NCI-H774 (cell line): ENCODE measurements at regions not wholly inside any gene's neighbourhood (a gene's known extent, or its start where the extent isn't known, plus 50 kb on each side); places are given as distances from the start of the nearest gene placed in this dataset.

Source experiments
- DNase-seq: peaks from one replicate; lab custom pipeline; 2025; lab: John Stamatoyannopoulos, UW

GRCh38 chr2:195051401-195051800 is 605.6 kb upstream of the SLC39A10 start:
- DNase-seq, result no peak

DNA sequence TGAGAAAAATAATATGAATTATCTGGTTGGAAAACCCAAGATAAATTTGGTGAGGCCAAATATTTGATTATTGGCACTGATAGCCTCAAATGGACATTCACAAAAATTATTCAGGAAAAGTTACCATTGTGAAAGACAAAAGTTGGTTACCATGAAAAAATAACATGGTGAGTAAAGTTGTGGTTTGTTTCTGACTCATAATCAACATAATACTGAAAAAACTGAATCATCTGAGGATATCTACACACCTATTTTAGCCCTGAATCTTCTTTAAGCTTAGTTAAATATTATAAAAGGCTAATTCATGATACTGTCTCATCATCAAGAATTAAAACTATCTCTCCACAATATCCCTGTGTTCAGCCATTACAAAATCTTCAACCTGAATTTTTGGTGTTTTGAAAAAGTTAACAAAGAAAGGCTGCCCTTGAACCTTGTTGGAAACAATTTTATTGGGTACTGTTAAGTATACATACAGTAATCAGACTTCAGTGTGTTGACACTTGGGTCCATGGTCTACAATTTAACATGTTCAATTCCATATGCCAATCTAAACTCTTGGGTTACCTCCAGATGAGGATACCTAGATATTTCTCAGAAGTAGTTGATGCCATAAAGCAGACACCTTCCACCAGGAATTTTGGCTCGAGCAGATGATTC is 607.5 kb upstream of the SLC39A10 start:
- no peak for DNase-seq

- DNase-seq, result no peak
Observed at GRCh38 chr2:195047955-195048354, 609.1 kb upstream of the SLC39A10 start.

DNA sequence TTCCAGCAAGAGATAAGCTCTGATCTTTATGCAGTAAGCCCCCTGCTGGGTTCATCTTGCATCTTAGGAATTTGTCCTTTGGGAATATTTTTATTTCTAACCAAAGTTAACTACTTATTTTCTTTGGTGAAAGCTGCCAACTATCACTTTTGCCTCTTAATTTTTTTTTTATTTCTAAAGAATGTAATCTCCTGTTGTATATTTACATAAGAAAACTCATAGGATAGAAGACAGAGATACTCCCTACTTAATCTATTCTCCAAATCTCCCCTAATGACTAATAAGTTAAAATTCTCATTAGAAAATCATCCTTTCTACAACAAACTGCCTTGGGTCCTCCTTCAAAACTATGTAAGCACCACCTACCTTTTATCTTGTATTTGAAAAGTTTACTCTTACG is 612.2 kb upstream of the SLC39A10 start:
- DNase-seq, result no peak

DNA sequence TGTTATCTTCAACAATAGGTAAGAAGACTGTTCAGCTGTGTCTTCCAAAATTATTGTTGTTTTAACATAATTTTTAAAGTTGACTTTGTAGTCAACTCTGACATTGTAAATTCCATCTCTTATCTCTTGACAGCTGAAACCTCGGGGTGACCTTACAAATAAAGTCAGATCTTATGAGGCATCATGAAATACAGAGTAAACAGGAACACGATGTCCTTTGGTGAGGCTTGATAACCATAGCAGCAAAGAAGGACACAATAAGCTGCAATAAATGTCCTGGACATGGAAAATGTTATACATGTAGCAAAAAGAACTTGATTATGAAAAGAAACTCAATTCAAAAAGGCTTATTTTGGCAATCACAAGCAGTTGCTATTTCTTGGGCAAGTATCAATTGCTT is 618.9 kb upstream of the SLC39A10 start:
- no peak for DNase-seq

GRCh38 chr2:195037045-195037444 is 620.0 kb upstream of the SLC39A10 start:
- no peak for DNase-seq

GRCh38 chr2:195031411-195031810 is 625.6 kb upstream of the SLC39A10 start:
- no peak for DNase-seq

DNA sequence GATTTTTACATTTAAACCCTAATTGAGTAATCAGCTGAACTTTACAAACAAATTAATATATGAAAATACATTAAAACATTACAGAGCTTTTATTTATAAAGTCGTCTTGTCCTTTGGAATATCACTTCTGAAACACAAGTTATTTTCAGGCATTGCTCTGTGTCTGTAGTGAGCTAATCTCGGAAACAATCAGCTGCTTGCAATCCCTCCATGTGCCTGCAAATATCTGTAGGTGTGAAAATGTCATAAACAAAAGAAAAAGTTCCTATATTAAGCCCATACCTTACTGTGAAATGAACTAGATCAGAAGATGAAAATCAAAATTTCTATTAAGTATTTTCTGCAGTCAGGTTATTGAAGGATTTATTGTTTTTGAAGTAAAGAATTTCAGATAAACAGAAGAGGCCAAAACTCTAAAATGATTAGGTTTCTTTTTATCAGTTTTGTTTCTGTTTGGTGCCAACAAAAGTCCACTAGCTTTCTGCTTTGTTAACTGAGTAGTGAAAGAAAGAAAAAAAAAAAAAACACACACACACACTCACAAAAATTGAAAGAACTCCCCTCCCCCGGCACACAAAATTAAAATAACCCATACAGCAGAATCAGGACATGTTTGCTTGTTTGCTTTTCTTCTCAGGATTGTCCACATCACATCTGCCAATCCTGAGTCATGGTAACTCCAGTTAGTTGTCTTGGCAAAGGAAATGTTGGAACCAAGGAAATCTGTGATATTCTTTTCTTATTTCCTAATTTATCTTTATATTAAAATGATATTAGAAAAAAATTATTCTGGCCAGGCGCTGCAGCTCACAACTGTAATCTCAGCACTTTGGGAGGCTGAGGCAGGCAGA is 627.0 kb upstream of the SLC39A10 start:
- no peak for DNase-seq

DNA sequence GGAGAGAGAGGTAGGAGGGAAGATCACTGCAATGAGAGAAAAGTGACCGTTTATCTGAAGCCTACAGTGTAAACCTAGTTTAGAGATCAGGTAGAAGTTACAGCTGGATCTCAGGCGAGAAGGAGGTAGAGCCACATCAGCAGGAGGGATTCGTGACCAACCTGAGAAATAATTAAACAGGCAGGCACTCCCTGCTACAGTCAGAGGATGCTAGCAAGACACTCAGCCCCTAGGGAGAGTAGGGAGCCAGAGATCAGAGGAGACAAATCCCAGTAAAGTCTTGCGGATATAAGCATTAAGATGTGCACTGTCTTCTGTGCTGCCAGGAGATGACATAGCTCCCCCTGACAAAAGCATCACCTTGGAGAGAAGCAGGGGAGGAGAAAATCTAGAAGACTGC is 629.1 kb upstream of the SLC39A10 start:
- no peak for DNase-seq

DNA sequence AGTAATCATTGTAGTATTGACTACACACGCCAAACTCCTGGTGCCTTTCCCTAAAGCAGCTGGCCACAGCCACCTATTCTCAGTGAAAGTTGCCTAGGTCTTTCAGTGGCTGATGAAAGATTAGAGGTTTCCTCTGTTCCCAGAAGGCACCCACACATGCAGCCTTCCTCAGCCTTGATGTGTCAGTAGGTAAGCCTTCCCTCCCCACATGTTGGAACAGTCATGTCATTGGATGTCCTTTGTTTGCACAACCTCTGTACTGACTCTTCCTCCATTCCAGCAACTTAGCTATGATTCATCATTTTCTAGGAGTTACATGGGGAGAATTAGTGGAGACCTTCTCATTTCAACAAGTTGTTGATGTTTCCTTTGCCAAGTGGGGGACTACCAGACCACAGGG is 630.8 kb upstream of the SLC39A10 start:
- DNase-seq, result no peak

DNA sequence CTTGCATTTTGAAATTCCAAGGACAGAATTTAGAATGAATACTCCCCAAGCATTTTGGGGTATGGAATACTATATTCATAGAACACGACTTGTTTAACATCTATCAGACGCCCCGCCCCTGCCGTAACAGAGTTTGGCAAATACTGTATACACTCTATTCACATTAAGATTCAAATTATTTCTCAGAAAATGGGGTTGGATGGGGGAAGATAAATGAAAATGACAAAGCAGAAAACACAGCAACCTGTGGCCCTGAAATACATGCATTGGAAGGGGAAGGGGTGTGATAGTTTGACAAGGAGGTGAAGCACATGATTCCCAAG is 634.6 kb upstream of the SLC39A10 start:
- no peak for DNase-seq

DNA sequence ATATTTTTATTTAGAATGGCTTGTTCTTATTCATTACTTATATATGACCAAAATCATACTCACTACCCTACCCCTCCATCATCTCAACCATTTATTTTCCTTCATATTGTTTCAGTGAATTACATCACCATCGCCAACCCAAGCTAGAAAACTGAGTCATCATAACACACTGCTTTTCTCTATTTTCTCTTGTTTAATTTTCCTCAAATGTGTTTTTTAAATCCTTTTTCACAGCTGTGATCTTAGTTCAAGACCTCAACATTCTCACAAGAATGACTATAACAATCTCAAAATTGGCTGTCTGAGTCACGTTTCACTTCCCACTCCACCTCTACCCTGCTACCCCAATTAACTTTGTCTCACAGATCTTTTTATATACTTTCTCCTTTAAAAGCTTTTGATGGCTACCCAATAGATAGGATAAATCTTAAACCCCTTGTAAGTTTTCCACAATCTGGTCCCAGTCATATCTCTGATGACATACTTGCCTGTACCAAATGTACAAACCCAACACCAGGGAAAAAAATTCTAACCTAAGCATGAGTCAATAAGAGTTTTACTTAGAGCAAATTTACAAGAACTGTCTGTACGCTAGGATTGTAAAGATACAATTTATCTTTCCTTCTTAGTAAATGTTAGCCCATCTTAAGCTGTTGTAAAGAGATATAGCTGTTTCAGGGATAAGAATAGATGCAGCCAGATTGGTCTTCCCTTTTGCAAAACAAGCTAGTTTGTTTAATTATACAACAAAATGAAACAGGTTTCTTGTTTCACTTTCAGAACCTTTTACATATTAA is 635.1 kb upstream of the SLC39A10 start:
- no peak for DNase-seq

- no peak for DNase-seq
Observed at GRCh38 chr2:195018462-195018861, 638.6 kb upstream of the SLC39A10 start.

- DNase-seq, result no peak
Observed at GRCh38 chr2:195017890-195018289, 639.1 kb upstream of the SLC39A10 start.

DNA sequence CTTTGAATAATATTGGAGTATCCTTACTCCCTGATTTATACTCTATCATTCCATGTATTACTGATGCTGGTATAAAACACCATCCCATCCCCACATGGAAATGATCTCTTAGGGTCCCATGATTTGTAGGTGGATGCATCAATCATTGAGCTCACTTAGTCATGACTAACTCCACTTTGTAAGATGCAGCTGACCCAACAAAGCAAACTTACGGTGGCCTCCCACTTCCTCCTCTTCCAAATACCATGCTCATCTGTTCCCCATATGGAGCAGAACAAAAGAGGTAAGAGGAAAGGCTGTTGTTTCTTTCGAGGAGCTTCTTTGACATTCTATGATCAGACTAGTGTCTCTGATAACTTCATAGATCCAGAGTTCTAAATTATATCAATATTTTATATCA is 640.2 kb upstream of the SLC39A10 start:
- no peak for DNase-seq

- DNase-seq, result no peak
Observed at GRCh38 chr2:195009202-195009601, 647.8 kb upstream of the SLC39A10 start.

DNA sequence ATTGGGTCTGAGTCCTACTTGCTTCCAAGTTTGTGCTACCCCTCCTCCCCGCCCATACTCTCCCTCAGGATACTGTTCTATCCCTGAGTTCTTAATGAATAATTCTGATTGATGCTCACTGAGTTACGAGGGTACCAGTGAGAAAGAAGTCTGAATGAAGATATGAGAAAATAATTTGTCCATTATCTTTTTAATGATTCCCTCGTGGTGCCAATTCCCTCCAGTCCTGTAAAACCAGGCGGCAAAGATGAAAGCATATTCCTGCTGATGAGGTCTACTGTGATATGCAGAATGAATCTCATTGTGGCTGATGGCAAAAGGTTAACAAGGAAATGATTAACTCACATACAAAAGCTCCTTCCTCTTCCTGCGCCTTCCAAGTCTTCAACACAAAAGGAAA is 650.2 kb upstream of the SLC39A10 start:
- DNase-seq, result no peak

DNA sequence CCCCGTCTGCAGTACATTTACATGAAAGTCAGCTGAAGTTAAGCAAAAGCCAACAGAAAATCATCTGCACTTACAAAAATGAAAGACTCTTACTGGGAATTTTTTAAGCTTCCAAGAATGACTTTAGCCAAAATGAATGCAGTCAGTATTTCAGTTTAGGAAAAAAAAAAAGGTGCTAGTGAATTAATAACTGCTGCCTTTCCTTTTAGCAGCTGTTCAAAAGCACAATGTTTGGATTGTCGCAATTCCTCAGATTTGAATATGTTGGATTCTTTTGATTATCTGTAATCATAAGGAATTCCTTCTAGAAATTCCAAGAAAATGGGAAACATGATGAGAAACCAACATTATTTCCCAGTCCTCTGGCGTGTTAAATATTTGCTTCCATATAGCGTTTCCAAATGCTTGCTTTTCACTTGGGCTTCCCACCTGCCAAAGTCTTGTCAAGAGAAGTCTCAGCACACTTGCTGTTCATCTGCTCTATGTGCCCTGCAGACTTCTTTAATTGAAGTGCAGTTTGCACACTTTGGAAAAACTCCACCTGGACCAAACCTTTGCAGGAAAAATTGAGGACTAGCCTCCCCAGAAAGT is 653.0 kb upstream of the SLC39A10 start:
- no peak for DNase-seq

DNA sequence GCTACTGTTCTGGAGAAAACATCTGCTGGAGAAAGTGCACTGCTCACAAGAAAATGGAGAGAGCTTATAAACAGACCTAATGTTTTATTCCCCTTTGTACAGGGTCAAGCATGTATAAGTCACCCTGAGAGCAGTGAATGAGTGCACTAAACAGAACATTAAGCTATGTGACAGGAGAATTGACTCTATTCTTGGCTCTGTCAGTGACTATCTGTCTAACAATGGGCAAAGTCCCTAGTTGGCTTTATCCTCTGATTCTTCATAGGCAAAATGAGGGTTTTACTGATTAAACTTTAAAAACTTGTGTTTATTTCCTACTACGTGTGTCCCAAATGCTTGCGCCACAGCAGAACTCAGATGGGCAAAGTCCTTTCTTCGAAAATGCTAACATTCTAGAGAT is 655.1 kb upstream of the SLC39A10 start:
- DNase-seq, result no peak

DNA sequence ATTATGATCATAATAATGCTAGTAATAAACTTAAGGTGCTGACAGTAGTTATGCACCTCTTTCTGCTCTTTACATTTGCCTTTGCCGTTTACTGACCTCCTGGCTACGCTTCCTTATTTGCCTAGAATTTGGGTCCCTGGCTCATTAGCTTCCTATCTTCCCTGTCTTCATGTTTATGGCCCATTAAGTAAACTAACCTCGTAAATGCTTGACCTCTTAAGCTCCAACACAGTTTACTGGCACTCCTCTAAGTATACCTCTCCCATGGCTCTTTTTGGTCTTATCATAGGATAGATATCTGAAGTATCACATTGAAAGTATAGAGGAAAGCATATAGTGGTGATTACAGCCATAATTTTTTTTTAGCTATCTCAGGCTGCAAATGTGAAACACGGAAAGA is 657.3 kb upstream of the SLC39A10 start:
- no peak for DNase-seq

- DNase-seq, result no peak
Observed at GRCh38 chr2:194992648-194993047, 664.4 kb upstream of the SLC39A10 start.

DNA sequence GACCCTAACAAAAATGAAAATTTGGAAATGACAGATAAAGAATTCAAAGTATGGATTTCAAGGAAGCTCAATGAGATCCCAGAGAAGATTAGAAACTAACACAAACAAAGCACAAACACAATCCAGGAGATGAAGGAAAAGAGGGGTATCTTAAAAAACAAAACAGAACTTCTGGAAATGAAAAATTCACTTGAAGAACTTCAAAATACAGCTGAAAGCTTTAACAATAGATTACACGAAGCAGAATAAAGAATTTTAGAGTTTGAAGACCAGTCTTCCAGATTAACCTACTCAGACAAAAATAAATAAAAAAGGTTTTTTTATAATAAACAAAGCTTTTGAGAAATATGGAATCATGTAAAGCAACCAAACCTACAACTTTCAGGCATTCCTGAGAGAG is 671.8 kb upstream of the SLC39A10 start:
- DNase-seq, result no peak

DNA sequence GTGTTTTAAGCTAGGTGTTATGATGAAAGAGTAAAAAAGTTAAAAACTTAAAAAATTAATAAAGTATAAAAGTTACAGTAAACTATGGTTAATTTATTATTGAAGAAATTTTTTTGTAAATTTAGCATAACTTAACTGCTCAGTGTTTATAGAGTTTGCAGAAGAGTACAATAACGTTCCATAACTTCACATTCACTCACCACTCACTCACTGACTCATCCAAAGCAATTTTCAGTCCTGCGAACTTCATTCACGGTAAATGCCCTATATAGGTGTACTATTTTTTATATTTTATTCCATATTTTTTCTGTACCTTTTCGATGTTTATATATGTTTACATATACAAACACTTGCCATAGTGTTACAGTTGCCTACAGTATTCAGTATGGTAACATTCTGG is 694.8 kb upstream of the SLC39A10 start:
- DNase-seq, result no peak
